A673 (cell line): ENCODE measurements at regions not wholly inside any gene's neighbourhood (a gene's known extent, or its start where the extent isn't known, plus 50 kb on each side); places are given as distances from the start of the nearest gene placed in this dataset.

Experiments used
- EZH2 ChIP-seq: fragments of 200-600 bp; sonication (generic); IDR thresholded peaks from 2 replicates; pipeline ENCODE4 v1.6.1; 2017; ENCODE audit warnings: borderline replicate concordance, low read depth, mild to moderate bottlenecking, mixed read lengths, antibody characterized with exemption, low read length; ENCODE audit not compliant: poor library complexity, severe bottlenecking
- TF ChIP-seq, protein P1 (sequence below): fragments of 300-800, 200-600 bp; sonication (generic); conservative IDR thresholded peaks from 2 replicates; pipeline ENCODE4 v1.5.1; 2017; ENCODE audit warnings: low read depth, mild to moderate bottlenecking, antibody characterized with exemption, low read length, moderate library complexity, mixed read lengths

DNA sequence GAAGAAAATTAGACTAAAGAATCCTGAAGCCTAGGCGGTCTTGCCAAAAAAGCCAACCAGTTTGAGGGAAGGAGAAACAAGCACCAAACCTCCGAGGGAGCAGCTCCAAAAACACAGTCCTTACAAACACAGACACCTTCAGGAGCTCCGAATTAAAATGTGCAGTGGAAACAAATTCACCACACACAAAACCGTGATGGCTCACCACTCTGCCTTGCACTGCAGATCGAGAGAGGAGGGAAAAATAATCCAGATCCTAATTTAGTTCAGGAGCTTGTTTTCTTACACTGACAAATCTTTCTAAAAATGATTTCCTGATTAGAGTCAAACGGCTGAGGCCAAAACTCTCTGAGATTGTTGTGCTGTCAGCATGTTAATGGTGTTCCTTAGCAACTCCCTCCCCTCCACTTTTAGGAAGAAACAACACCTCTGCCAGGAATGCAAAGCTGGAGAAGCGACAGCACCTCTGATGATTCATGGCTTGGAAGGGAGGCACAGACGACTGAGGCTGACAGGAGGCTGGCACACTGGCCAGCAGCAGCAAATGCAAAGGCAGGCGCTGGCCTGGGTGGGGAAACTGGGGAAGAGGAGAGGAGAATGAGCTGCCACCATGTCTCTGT, 249.4 kb upstream of the KLHL29 start:
- TF ChIP-seq, protein P1, sequence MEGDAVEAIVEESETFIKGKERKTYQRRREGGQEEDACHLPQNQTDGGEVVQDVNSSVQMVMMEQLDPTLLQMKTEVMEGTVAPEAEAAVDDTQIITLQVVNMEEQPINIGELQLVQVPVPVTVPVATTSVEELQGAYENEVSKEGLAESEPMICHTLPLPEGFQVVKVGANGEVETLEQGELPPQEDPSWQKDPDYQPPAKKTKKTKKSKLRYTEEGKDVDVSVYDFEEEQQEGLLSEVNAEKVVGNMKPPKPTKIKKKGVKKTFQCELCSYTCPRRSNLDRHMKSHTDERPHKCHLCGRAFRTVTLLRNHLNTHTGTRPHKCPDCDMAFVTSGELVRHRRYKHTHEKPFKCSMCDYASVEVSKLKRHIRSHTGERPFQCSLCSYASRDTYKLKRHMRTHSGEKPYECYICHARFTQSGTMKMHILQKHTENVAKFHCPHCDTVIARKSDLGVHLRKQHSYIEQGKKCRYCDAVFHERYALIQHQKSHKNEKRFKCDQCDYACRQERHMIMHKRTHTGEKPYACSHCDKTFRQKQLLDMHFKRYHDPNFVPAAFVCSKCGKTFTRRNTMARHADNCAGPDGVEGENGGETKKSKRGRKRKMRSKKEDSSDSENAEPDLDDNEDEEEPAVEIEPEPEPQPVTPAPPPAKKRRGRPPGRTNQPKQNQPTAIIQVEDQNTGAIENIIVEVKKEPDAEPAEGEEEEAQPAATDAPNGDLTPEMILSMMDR, result no peak
- TF ChIP-seq EZH2, result no peak
